A673 (cell line): ENCODE measurements at regions not wholly inside any gene's neighbourhood (a gene's known extent, or its start where the extent isn't known, plus 50 kb on each side); places are given as distances from the start of the nearest gene placed in this dataset.

Experiments used
- BruUV-seq: library from RNA; stranded (reverse); fragments of 400-500 nt; replicated peaks from 2 replicates; lab custom pipeline; 2021; lab: Mats Ljungman, UMichigan
- CTCF ChIA-PET: fragments of 300-600 bp; sonication (Branson Sonifier 250); formaldehyde crosslinking; loops from one replicate; lab custom pipeline; 2022; ENCODE audit warnings: antibody characterized with exemption; lab: Charles Lee
- POLR2A ChIA-PET: fragments of 300-600 bp; sonication (Branson Sonifier 250); formaldehyde crosslinking; loops from one replicate; lab custom pipeline; 2022; ENCODE audit warnings: antibody characterized with exemption; ENCODE audit not compliant: low non-redundant PET; lab: Charles Lee
- DNase-seq: peaks from one replicate; pipeline ENCODE4 v3.0.0-alpha.2; 2015; ENCODE audit warnings: low spot score
- H3K27ac ChIP-seq: fragments of 200-600 bp; sonication (generic); 2 replicates; pipeline ENCODE4 v1.5.1; 2016; ENCODE audit warnings: mixed run types, low read depth, mild to moderate bottlenecking, mixed read lengths, antibody characterized with exemption, low read length; ENCODE audit not compliant: poor library complexity, severe bottlenecking
- H3K27me3 ChIP-seq: fragments of 200-600 bp; sonication (generic); replicated peaks from 2 replicates; pipeline ENCODE4 v1.6.1; 2017; ENCODE audit warnings: mixed run types, low read depth, mild to moderate bottlenecking, mixed read lengths, antibody characterized with exemption, low read length; ENCODE audit not compliant: insufficient read depth, poor library complexity
- H3K36me3 ChIP-seq: fragments of 200-600 bp; sonication (generic); 2 replicates; pipeline ENCODE4 v1.6.1; 2016; ENCODE audit warnings: mixed run types, mild to moderate bottlenecking, mixed read lengths, antibody characterized with exemption, low read length; ENCODE audit not compliant: insufficient read depth, poor library complexity, severe bottlenecking
- H3K4me1 ChIP-seq: fragments of 200-600 bp; sonication (generic); 2 replicates; pipeline ENCODE4 v1.6.1; 2017; ENCODE audit warnings: mixed run types, mild to moderate bottlenecking, mixed read lengths, antibody characterized with exemption, low read length; ENCODE audit not compliant: insufficient read depth, poor library complexity, severe bottlenecking
- H3K4me3 ChIP-seq: fragments of 200-600 bp; sonication (generic); 2 replicates; pipeline ENCODE4 v1.5.1; 2016; ENCODE audit warnings: low read depth, mixed run types, mild to moderate bottlenecking, mixed read lengths, low read length; ENCODE audit not compliant: poor library complexity, severe bottlenecking
- H3K9me3 ChIP-seq: fragments of 200-600 bp; sonication (generic); 2 replicates; pipeline ENCODE4 v1.6.1; 2016; ENCODE audit warnings: mixed run types, low read depth, mild to moderate bottlenecking, mixed read lengths, antibody characterized with exemption, low read length; ENCODE audit not compliant: poor library complexity, severe bottlenecking
- EZH2 ChIP-seq: fragments of 200-600 bp; sonication (generic); IDR thresholded peaks from 2 replicates; pipeline ENCODE4 v1.6.1; 2017; ENCODE audit warnings: borderline replicate concordance, low read depth, mild to moderate bottlenecking, mixed read lengths, antibody characterized with exemption, low read length; ENCODE audit not compliant: poor library complexity, severe bottlenecking
- intact Hi-C: fragments of 100-400 bp; cut with micrococcal nuclease; formaldehyde crosslinking; loops from one replicate; pipeline ENCODE4 v1.10.0; 2022; ENCODE audit not compliant: unreplicated experiment
- TF ChIP-seq, protein P1 (sequence below): fragments of 300-800, 200-600 bp; sonication (generic); conservative IDR thresholded peaks from 2 replicates; pipeline ENCODE4 v1.5.1; 2017; ENCODE audit warnings: low read depth, mild to moderate bottlenecking, antibody characterized with exemption, low read length, moderate library complexity, mixed read lengths

DNA sequence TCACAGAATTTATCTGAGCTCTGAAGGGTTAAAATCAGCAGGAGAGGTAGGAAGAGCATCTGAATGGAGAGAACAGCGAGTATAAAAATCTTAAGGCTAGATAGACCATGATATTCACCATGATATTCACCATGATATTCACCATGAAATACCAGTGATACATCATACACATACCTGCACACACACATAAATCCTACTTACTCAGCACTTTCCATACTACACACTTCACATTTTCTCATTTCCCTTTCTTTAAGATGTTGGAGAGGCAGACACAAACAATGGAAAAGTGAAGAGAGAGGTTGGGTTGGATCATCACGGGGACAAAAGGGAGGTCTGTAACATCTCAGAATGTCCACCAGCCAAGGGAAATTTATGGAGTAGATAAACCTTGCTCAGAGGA is 66.4 kb upstream of the ATP10B start:
- POLR2A ChIA-PET = no interaction called here

GRCh38 chr5:160906090-160906489 is 54.1 kb upstream of the ATP10B start:
- Histone ChIP-seq H3K9me3 (no peaks in the 10 kb centered on the region), H3K36me3 (no peaks in the 10 kb centered on the region), H3K27me3 (peaks cover 10% of the 10 kb centered on the region), H3K4me1 (no peaks in the 10 kb centered on the region), H3K27ac (no peak overlapping the region), H3K4me3 (no peak overlapping the region)
- TF ChIP-seq, protein P1, sequence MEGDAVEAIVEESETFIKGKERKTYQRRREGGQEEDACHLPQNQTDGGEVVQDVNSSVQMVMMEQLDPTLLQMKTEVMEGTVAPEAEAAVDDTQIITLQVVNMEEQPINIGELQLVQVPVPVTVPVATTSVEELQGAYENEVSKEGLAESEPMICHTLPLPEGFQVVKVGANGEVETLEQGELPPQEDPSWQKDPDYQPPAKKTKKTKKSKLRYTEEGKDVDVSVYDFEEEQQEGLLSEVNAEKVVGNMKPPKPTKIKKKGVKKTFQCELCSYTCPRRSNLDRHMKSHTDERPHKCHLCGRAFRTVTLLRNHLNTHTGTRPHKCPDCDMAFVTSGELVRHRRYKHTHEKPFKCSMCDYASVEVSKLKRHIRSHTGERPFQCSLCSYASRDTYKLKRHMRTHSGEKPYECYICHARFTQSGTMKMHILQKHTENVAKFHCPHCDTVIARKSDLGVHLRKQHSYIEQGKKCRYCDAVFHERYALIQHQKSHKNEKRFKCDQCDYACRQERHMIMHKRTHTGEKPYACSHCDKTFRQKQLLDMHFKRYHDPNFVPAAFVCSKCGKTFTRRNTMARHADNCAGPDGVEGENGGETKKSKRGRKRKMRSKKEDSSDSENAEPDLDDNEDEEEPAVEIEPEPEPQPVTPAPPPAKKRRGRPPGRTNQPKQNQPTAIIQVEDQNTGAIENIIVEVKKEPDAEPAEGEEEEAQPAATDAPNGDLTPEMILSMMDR = no peak
- no peak for TF ChIP-seq EZH2
- ChIA-PET CTCF (no interaction called here), POLR2A (no interaction called here)
- intact Hi-C loops = no loop called here
- no TSS peak for BruUV-seq
- DNase-seq = no peak

More for the DNA sequence above, 66.4 kb upstream of the ATP10B start:
- no peak overlapping the region for H3K4me3 ChIP-seq
- no peaks in the 10 kb centered on the region for H3K4me1 ChIP-seq
- CTCF ChIA-PET = no interaction called here
- no peak overlapping the region for H3K27ac ChIP-seq
- no peaks in the 10 kb centered on the region for H3K36me3 ChIP-seq
- no TSS peak for BruUV-seq
- no peaks in the 10 kb centered on the region for H3K9me3 ChIP-seq
- no peaks in the 10 kb centered on the region for H3K27me3 ChIP-seq
- no peak for DNase-seq
- intact Hi-C loops = no loop called here
- no peak for TF ChIP-seq EZH2
- TF ChIP-seq, protein P1 = no peak

- intact Hi-C loops = no loop called here
- no peak for DNase-seq
- no peaks in the 10 kb centered on the region for H3K9me3 ChIP-seq
- H3K36me3 ChIP-seq = no peaks in the 10 kb centered on the region
- ChIA-PET CTCF (no interaction called here), POLR2A (no interaction called here)
- H3K4me3 ChIP-seq = no peak overlapping the region
- no TSS peak for BruUV-seq
- H3K27ac ChIP-seq = no peak overlapping the region
- no peaks in the 10 kb centered on the region for H3K4me1 ChIP-seq
- no peak for TF ChIP-seq EZH2
- TF ChIP-seq, protein P1 = no peak
- H3K27me3 ChIP-seq = peaks cover 5% of the 10 kb centered on the region
These were observed 53.3 kb upstream of the ATP10B start for GRCh38 chr5:160905285-160905684.
